Adrenal gland (tissue), 5 donors: ENCODE measurements at regions not wholly inside any gene's neighbourhood (a gene's known extent, or its start where the extent isn't known, plus 50 kb on each side); places are given as distances from the start of the nearest gene placed in this dataset.

Source experiments
- CTCF ChIP-seq, 6 experiments: fragments of 450-650 bp in 4 of 6; fragments of 200-600 bp in 2 of 6; sonication (generic) in 1 of 6; IDR thresholded peaks; 1 replicate in 5 of 6; 2 replicates in 1 of 6; pipeline versions ENCODE4 v1.5.1 to v1.8.0; 2016 to 2021; ENCODE audit warnings: antibody characterized with exemption in 6 of 6, mild to moderate bottlenecking in 2 of 6, moderate library complexity in 1 of 6
- POLR2A ChIP-seq, 2 donors: fragments of 450-650 bp; IDR thresholded peaks; one replicate each; pipeline ENCODE4 v1.6.1; 2017; ENCODE audit warnings: antibody characterized with exemption in 2 of 2, mild to moderate bottlenecking in 2 of 2, moderate library complexity in 1 of 2
- donor health status: DM: no; HTN: no; CAD: no.

GRCh38 chr18:25648716-25649260 lies 296.8 kb upstream of the ZNF521 start:
- no peak for TF ChIP-seq CTCF (IDR thresholded peaks at IDR 0.05)
- no peak for TF ChIP-seq POLR2A (IDR thresholded peaks at IDR 0.05)
